HG03442 (cell line): ENCODE measurements at regions not wholly inside any gene's neighbourhood (a gene's known extent, or its start where the extent isn't known, plus 50 kb on each side); places are given as distances from the start of the nearest gene placed in this dataset.

Experiments used
- ATAC-seq: cut with Tn5 transposase; IDR thresholded peaks from one replicate; pipeline ENCODE4 v1.9.1; 2021; ENCODE audit warnings: mild to moderate bottlenecking, moderate library complexity; ENCODE audit not compliant: unreplicated experiment

- ATAC-seq, result no peak
Observed at GRCh38 chr9:89829346-89829745, 224.5 kb downstream of the GADD45G start.

GRCh38 chr9:89835666-89836065 is 230.9 kb downstream of the GADD45G start:
- ATAC-seq, result no peak

- no peak for ATAC-seq
Observed at GRCh38 chr9:89837162-89837933, 232.5 kb downstream of the GADD45G start.

GRCh38 chr9:89837934-89838310 is 233.1 kb downstream of the GADD45G start:
- ATAC-seq, result no peak

- ATAC-seq, result no peak
Observed at GRCh38 chr9:89838621-89839020, 233.8 kb downstream of the GADD45G start.

- no peak for ATAC-seq
Observed at GRCh38 chr9:89839449-89839848, 234.6 kb downstream of the GADD45G start.

- no peak for ATAC-seq
Observed at GRCh38 chr9:89839952-89840351, 235.1 kb downstream of the GADD45G start.

- ATAC-seq, result no peak
Observed at GRCh38 chr9:89841456-89841855, 236.6 kb downstream of the GADD45G start.

GRCh38 chr9:89842267-89842768 is 237.5 kb downstream of the GADD45G start:
- no peak for ATAC-seq

GRCh38 chr9:89843074-89843473 is 238.3 kb downstream of the GADD45G start:
- no peak for ATAC-seq

GRCh38 chr9:89843591-89843990 is 238.8 kb downstream of the GADD45G start:
- no peak for ATAC-seq

- no peak for ATAC-seq
Observed at GRCh38 chr9:89844075-89844474, 239.3 kb downstream of the GADD45G start.

- no peak for ATAC-seq
Observed at GRCh38 chr9:89844535-89844934, 239.7 kb downstream of the GADD45G start.

GRCh38 chr9:89845321-89845720 is 240.5 kb downstream of the GADD45G start:
- ATAC-seq, result no peak

GRCh38 chr9:89845862-89846261 is 241.1 kb downstream of the GADD45G start:
- no peak for ATAC-seq

GRCh38 chr9:89848060-89849040 is 243.5 kb downstream of the GADD45G start:
- no peak for ATAC-seq

GRCh38 chr9:89849096-89849495 is 244.3 kb downstream of the GADD45G start:
- ATAC-seq, result no peak

GRCh38 chr9:89850153-89850552 is 245.3 kb downstream of the GADD45G start:
- no peak for ATAC-seq

- no peak for ATAC-seq
Observed at GRCh38 chr9:89850631-89851325, 246.0 kb downstream of the GADD45G start.

GRCh38 chr9:89853161-89853560 is 248.3 kb downstream of the GADD45G start:
- no peak for ATAC-seq

GRCh38 chr9:89853931-89854330 is 249.1 kb downstream of the GADD45G start:
- no peak for ATAC-seq
